HG02973 (cell line): ENCODE measurements at regions not wholly inside any gene's neighbourhood (a gene's known extent, or its start where the extent isn't known, plus 50 kb on each side); places are given as distances from the start of the nearest gene placed in this dataset.
"Not testable (repeated sequence)": the region's sequence is repeated elsewhere in the genome, so short reads cannot be mapped to it uniquely, and the experiment has no call there.

Source experiments
- ATAC-seq: cut with Tn5 transposase; IDR thresholded peaks from one replicate; pipeline ENCODE4 v1.9.1; 2021; ENCODE audit warnings: moderate library complexity; ENCODE audit not compliant: unreplicated experiment

DNA sequence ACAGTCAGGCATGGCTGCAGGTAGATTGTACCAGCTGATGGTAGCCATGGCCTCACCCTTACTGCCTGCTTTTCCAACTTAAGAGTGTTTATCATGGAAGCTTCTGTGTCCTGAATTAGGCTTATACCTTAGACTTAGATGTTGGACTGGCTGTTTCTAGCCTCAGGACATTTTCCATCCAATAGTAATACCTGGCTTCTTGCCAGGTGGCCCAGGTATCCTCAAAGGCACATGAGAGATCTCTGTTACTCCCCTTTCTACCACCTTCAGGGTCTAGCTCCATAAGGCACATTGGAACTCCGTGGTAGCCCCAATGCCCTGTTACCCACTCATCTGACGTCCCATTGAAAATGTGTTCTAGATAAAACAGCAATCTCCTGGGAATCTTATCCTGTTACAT is 407.5 kb downstream of the SPRY2 start:
- ATAC-seq, result no peak

DNA sequence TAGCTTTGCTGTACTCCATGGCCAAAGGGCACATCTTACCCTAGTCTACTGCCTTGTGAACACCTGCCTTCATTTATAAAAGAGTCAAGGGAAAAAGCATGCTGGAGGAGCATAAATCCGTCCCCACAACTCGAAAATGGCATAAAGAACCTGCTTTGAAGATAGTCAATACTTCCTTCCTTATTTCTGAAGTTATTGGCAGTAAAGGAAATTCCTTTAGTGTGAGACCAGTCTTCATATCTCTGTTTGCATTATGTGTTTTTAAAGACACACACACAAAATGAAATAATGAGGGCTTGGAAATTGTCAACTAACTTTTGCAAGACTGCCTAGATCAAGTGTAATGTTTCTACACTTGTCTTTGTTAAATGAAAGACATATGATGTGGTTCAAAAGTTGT is 408.4 kb downstream of the SPRY2 start:
- ATAC-seq, result no peak

DNA sequence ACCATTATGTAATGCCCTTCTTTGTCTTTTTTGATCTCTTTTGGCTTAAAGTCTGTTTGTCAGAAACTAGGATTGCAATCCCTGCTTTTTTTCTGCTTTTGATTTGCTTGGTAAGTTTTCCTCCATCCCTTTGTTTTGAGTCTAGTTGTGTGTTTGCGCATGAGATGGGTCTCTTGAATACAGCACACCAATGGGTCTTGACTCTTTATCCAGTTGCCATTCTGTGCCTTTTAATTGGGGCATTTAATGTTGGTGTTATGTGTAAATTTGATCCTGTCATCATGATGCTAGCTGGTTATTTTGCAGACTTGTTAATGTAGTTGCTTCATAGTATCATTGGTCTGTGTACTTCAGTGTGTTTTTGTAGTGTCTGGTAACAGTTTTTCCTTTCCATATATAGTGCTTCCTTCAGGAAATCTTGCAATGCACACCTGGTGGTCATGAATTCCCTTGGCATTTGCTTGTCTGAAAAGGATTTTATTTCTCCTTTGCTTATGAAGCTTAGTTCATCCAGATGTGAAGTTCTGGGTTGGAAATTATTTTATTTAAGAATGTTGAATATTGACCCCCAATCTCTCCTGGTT is 416.9 kb downstream of the SPRY2 start:
- not testable (repeated sequence) for ATAC-seq

DNA sequence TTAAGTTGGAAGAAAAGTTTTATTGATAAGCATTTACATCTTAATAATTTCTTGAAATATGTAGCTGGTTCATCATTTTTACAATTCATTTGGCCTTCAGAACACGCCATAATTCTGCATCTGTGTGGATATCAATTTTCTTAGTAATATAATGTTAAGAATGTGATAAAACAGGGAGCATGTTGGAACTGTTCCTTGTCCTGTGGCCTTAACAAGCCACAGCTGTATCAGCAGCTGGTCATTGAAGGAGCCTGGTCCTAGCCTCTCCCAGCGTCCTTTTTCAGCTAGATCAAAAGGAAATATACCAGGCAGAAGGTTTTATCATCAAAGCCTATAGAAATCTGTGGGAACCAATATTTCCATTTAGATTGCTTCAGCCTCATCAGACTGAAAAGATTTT is 421.8 kb downstream of the SPRY2 start:
- no peak for ATAC-seq

DNA sequence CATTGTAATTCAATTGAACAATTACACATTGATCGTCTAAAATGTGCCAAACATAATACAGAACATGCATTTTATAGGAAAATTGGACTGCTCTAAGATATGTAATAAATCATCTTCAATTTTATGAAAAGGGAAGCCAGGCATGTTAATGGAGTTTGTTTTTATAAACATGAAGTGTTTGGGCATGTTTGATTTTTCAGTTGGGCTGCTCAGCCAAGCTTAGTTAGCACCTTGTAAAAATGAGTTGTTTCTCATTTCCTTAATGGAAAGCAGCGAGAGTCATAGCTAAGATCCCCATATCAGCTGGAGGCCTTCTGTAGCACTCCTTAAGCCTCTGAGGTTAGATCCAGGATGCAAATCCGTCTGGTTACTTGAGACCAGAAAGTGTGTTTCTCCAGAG is 422.3 kb downstream of the SPRY2 start:
- no peak for ATAC-seq

DNA sequence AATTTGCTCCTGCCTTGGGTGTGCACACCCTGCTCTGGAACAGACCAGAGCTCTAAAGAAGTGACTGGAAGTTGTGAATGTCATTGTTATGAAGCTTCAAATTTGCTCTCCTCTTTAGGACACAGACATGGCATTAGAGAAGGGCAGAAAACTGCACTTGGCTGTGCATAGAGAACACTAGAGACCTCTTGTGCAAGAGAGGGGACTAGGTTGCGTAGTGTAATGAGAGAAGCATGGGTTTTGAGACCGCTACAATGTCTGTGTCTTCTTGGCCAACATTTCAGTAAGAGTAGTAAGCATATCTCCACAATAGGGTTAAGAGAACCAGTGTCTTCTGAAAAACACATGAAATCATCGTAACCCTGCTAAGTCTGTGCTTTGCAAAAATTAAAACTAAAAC is 423.3 kb downstream of the SPRY2 start:
- no peak for ATAC-seq

DNA sequence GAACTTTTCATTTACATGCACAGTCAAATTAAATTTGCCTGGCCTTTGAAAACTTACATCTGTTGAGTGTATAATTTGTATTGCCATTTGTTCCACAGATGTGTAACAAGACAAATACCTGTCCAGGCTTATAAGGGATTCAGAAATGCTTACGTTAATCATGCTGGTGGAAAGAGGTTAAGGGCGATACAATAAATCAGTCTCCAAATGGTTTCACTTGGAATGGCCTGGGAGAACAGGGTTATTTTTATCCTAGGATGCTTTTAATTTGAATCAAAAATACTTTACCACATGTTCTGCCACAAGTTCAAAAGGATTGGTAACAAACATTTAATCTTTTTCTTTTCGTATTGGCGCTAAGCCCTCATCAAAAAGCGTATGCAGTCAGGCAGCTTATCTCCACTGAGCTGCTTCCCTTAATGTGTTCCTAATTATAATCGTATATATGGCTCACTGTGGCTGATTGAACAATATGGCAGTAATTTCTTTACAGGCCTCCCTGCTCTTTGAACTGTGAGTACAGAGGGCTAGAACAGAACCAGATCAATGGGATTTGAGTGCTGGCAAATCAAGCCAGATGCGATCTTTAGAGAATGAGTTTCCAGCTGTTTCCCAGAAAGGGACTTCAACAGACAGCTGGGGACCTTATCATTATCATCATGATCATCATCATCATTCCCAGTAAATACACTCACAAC is 425.7 kb downstream of the SPRY2 start:
- no peak for ATAC-seq

DNA sequence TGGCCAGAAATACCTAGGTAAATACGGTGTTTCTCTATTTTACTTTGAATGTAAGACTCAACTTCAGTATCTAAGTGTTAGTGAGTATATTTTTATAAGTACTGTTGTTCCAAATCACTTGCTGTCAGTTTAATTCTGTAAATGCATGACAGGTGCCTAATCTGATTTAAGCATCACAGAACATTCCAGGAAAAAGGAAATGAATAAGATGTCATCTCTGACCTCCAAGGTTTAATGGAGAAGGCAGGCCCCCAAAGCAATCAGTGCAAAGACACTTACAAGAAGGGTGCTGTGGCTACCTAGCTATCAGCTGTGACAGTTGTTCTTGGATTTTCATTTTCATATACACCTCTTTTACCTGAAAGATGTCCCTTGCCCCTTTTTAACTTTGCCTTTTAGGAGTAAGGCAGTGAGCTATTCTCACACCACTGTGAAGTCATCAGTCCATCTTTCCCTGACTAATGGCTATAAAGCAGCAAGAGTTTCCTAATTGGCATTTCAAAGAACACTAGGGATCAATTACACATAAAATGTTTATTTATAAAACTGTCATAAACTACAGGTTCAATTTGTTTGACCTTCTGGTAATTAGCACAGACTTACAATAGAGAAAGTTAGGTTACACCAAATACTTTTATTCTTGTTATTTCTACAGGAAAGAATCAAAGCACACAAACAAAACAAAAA is 427.6 kb downstream of the SPRY2 start:
- ATAC-seq, result no peak

DNA sequence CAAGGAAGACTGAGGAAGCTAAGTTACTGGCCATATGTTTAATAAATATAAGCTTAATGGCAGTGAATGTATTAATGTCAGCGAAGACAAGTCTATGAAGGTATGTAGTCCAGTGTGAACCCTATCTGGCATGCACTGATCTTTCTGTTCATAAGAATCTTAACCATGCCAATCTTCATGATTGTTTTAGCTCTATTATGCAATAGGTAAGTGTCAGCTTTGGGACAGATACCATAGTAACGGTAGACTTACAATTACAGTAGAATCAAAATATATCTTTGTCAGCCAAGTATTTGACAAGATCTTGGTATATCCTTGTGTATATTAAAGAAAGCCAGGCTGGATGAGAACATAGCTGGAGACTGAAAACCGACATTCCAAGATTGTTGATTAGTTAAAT is 428.5 kb downstream of the SPRY2 start:
- ATAC-seq, result no peak

DNA sequence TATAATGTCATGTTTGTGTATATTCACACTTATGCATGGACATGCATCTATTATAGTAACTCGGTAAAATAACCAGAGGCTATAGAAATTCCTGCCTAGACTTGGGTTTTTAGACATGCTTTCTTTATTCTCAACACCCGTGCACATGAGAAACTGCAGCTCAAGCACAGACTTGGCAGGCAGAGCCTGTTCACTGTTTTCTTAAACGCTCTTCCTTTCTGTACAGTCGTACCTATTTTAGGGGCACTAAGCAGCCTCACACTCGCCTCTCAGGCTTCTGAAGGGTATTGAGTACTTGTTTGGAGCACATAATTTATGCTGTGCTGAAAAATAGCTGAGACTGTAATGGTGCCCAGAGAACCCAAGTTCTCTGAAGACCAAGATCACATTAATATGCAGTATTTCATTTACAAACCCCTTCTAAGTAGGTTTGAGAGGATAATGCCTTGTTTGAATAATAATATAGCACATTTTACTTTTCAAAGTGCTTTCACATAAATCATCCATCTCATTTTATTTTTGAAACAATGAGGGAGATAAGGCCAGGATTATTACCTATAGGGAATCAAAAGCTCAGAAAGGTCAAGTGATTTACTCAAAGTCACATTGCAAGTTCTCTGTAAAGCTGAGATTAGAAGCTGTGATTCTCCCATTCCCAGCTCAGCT is 429.9 kb downstream of the SPRY2 start:
- ATAC-seq, result no peak

DNA sequence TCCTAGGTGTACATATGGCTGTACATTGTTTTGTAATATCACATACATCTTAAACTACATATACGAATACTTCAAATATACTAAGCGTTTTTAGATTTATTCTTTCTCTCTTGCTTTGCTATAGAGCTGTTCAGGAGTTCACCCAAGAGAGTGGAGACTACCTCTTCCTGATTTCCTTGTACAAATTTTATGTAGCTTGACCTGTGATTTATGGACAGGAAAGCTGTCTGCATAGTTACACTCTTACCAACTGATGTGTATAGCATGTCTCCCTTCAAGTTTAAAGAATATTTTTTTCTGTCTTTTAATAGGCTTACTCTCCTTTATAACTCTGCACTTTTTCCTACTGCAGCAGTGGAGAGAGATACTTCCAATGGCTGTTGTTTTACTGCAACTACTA is 428.7 kb downstream of the NDFIP2 start:
- no peak for ATAC-seq

DNA sequence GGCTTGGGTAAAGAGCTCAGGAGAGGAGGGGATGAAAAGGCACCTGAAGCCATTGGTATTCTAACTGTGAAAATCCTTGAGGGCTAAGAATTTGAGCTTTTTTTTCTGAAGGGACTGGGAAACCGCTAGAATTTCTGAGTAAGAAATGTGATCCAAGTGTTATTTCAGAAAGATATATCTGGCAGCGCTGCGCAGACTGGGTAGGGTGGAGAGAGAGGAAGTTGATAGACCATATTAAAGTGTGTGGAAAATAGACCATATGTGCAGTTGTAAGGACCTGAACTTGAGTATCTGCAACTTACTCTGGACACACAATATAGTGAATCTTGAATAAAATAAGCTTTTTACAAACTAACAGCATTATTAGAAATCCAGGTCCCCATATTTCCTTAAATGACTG is 427.4 kb downstream of the NDFIP2 start:
- ATAC-seq, result no peak

DNA sequence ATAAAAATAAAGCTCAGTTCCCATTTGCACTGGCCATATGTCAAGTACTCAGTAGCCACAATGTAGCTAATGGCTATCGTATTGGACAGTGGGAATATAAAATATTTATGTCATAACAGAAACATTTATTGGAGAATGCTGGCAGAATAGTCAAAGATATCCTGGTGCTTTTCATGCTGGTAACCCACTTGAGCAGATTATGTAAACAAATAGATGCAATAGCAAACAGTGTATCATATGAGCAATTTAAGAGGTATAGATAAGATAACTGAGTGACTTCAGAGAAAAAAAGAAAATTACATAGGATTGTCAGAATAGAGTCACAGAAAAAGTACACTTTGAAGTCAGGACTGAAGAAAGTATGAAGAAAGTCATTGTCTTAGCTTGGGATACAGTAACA is 426.6 kb downstream of the NDFIP2 start:
- no peak for ATAC-seq

DNA sequence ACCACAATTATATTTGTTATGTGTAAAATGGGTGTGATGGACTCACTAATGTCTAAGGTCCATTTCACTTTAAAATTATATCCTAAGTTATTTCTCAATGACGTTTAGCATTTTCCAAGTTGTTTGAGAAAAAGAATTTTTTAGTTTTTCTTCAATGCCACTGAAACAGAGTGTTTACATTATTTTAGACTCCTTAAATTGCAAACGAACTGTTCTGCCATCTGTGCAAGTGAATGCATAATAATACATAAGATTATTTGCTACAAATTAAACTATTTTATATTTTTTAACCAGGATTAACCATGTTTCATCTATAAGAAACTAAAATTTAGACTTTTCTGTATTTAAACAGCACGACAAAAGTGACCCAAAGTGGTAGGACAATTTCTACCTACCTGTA is 425.4 kb downstream of the NDFIP2 start:
- ATAC-seq, result no peak

DNA sequence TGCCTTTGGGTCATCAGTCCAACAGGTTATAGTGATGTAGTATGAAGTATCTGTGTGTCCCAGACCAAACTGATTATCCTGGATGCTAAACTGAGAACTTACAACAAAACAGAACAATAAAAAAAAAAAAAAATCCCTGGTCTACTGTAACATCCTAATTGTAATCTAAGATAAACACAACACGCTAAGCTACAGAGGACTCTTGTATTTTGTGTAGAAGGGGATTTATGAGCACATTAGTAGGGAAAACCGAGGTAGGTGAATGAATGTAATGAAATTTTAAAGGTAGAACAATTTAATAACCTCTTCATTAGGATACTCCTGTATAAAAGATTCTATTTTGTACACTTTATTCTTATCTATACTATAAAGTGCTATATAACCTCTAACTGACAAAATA is 424.1 kb downstream of the NDFIP2 start:
- ATAC-seq, result no peak

DNA sequence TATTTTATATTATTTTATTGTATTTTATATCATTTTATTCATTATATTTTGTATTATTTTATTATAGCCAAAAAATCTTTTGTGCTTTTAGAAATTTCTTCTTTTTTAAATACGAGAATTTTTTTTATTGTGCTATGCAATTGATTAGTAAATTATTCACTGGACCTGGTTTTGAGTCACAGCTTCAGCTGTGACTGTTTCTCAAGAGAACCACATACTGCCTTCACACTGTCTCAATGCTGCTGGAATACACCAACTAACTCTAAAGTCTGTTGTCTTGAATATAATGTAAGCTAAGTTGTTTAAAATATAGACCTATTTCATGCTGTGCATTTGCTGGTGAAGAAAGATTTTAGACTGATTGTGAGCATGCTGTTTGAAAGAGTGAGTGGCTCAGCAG is 423.6 kb downstream of the NDFIP2 start:
- no peak for ATAC-seq

DNA sequence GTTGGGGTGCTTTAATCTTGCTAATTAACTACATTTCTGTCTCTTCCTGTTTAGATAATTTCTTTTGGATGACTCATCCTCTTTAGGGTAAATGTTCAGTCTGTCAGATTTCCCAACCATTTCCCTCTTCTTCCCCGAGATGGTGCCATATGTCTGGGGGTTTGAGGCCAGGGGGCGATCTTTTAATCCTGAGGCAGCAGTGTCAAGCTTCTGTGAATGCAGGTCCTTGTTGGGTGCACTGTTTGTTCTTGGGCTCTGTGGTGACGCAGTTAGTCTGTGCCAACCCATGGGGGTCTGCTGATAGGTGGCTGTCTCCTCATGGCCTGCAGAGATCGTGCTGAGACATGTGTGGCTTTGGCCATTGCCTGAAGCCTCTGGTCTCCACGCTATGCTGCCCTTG is 420.4 kb downstream of the NDFIP2 start:
- ATAC-seq, result no peak

DNA sequence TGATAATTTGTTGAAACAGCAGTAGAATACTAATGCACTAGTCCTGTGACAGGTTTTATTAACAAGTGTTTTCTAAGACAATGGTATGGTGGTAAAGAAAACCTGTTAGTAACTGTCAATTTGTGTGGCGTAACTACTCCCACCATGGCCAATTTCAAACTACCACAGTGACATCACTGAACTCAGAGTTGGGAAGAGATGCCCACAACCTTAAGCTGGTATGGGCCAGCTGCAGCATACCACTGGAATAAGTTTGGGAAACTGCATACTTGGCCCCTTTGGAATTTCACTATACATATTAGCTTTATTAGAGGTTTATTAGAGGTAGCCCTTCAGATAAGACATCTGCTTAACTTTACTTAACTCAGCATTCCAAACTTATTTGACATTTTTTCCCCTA is 419.4 kb downstream of the NDFIP2 start:
- ATAC-seq, result no peak

DNA sequence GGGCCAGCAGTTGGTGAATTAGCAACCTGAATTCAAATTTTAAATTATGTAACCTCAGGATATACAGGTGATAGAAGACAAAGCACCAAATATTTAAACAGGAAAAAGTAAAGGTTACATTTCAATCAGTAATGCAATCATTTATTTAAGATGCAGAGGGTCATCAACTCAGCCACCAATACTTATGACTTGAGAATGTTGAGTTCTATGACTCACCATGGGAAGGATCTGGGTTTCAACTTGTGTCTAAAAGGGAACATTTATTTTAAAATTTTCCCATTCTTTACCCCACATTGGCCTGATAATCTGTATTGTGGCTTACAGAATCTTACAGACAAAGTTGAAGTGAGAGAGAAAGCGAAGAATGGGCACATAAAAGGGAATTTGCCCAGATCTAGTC is 418.0 kb downstream of the NDFIP2 start:
- no peak for ATAC-seq

DNA sequence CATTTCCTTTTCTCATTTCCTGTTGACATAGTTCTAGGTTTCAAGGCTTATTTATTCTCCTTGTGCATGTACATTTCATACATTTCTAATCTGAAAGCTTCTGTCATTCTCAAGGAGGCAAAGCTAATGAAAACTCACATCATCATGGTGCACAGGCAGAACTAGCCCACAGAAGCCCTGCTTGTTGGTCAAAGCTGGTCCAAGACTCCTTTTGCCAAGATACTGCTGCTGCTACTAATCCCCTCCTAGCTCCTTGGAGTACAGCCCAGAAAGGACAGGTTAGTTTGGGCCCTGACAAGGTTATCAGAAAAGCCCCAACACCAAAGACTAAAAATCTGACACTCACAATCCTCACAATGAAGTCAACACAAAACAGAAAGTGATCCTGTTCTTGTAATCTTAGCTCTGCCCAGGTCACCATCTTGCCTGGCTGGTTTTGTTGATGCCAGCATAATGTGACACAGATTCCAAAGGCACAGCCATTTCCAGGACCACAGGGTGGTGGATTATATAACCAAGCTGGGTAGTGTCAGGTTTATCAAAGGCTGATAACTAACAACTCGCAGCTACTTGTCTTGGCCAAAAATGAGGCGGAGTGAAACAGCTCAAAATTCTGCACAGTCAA is 417.4 kb downstream of the NDFIP2 start:
- no peak for ATAC-seq

DNA sequence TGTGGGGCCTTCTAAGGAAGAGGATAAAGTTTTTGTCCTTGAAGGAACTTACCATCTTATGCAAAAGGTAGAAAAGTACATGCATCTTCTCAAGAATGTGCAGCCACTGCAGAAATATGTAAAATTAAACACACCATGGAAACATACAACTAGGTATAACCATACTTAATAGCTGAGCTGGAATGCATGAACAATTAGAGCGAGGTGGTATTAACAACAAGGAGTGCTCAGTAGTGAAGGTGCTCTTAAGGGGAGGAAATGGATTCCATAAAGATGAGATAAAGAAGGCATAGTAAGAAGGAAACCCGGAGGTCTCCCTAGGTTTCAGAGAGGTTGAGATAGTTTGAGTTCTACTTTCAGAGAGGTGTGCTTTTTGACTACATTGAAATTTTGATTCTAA is 415.9 kb downstream of the NDFIP2 start:
- ATAC-seq, result no peak

DNA sequence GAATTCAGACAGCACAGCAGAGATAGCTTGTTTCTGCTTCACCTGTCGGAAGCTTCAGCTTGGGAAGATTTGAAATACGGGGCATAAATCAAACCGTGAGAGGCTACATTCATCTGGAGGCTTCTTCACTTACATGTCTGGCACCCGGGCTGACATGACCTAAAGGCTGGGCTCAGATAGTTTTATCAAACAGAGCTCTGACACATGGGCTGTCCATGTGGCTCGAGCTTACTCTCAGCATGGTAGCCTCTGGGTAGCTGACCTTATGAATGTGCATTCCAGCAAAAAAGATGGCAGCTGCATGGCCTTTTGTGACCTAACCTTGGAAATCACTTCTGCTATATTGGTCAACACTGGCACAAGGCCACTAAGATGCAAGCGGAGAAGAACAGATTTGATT is 414.5 kb downstream of the NDFIP2 start:
- ATAC-seq, result no peak
